SK-N-SH (cell line): ENCODE measurements at regions not wholly inside any gene's neighbourhood (a gene's known extent, or its start where the extent isn't known, plus 50 kb on each side); places are given as distances from the start of the nearest gene placed in this dataset.

Experiments
- CTCF ChIA-PET: fragments of 300-600, 350-600 bp; formaldehyde crosslinking; extraction: SDS; loops from one replicate; lab custom pipeline; 2021; lab: Yijun Ruan, JAX
- POLR2A ChIA-PET: fragments of 350-600 bp; sonication (Branson Sonifier 250); formaldehyde crosslinking; extraction: SDS; loops from one replicate; lab custom pipeline; 2020; ENCODE audit warnings: antibody characterized with exemption, inconsistent platforms; lab: Yijun Ruan, JAX
- DNase-seq: peaks from one replicate; pipeline ENCODE4 v3.0.0; 2012
- H2AFZ ChIP-seq: fragments of 200-600 bp; sonication (generic); 2 replicates; pipeline ENCODE4 v1.8.1; 2016; ENCODE audit warnings: antibody characterized with exemption, mild to moderate bottlenecking, low read depth
- H3F3A ChIP-seq: fragments of 200-600 bp; sonication (generic); replicated peaks from 2 replicates; pipeline ENCODE3; 2016; ENCODE audit warnings: antibody characterized with exemption, mild to moderate bottlenecking; ENCODE audit not compliant: insufficient read depth
- H3K27ac ChIP-seq, 2 experiments: fragments of 200-500 bp in 1 of 2; fragments of 200-600 bp in 1 of 2; sonication (Bioruptor generic) in 1 of 2; sonication (generic), shearing (Covaris generic) in 1 of 2; 2 replicates each; pipeline versions ENCODE4 v1.5.1 to v1.6.1; 2014 to 2016; ENCODE audit warnings: low read depth in 2 of 2, inconsistent platforms in 1 of 2, low read length in 1 of 2, mild to moderate bottlenecking in 1 of 2, mixed read lengths in 1 of 2
- H3K27me3 ChIP-seq: fragments of 200-600 bp; sonication (generic), shearing (Covaris generic); 2 replicates; pipeline ENCODE4 v1.6.1; 2016; ENCODE audit warnings: mixed run types; ENCODE audit not compliant: insufficient read depth
- H3K36me3 ChIP-seq, 2 experiments: fragments of 200-500 bp in 1 of 2; fragments of 200-600 bp in 1 of 2; sonication (Bioruptor generic) in 1 of 2; sonication (generic) in 1 of 2; replicated peaks in 1 of 2; 2 replicates each; pipeline versions ENCODE3 to v1.5.1; 2014 to 2016; ENCODE audit warnings: low read length in 1 of 2, mild to moderate bottlenecking in 1 of 2; ENCODE audit not compliant: insufficient read depth in 2 of 2, control insufficient read depth in 1 of 2
- H3K4me1 ChIP-seq, 2 experiments: fragments of 200-500 bp in 1 of 2; fragments of 200-600 bp in 1 of 2; sonication (Bioruptor generic) in 1 of 2; sonication (generic), shearing (Covaris generic) in 1 of 2; 2 replicates each; pipeline versions ENCODE4 v1.5.1 to v1.6.1; 2014 to 2016; ENCODE audit warnings: low read depth in 1 of 2, low read length in 1 of 2, mixed run types in 1 of 2; ENCODE audit not compliant: insufficient read depth in 2 of 2, control insufficient read depth in 1 of 2
- H3K4me2 ChIP-seq: fragments of 200-600 bp; sonication (generic), shearing (Covaris generic); 2 replicates; pipeline ENCODE4 v1.6.1; 2017; ENCODE audit warnings: mixed run types
- H3K4me3 ChIP-seq, 2 experiments: fragments of 200-500 bp in 1 of 2; fragments of 200-600 bp in 1 of 2; sonication (Bioruptor generic) in 1 of 2; sonication (generic), shearing (Covaris generic) in 1 of 2; 2 replicates each; pipeline versions ENCODE4 v1.5.1 to v1.8.1; 2014 to 2016; ENCODE audit warnings: low read depth in 2 of 2, inconsistent platforms in 1 of 2, low read length in 1 of 2, mild to moderate bottlenecking in 1 of 2, mixed read lengths in 1 of 2, moderate library complexity in 1 of 2
- H3K79me2 ChIP-seq: fragments of 200-600 bp; sonication (generic); 2 replicates; pipeline ENCODE4 v1.8.1; 2017; ENCODE audit warnings: mild to moderate bottlenecking; ENCODE audit not compliant: insufficient read depth
- H3K9ac ChIP-seq: fragments of 200-600 bp; sonication (generic); 2 replicates; pipeline ENCODE4 v1.6.1; 2017; ENCODE audit warnings: mixed run types
- H3K9me2 ChIP-seq: fragments of 200-600 bp; sonication (generic); 2 replicates; pipeline ENCODE4 v1.6.1; 2017; ENCODE audit warnings: mixed run types
- H3K9me3 ChIP-seq: fragments of 200-600 bp; sonication (generic); 2 replicates; pipeline ENCODE4 v1.6.1; 2017; ENCODE audit warnings: mixed run types, mild to moderate bottlenecking, moderate library complexity
- H4K20me1 ChIP-seq: fragments of 200-600 bp; sonication (generic); 2 replicates; pipeline ENCODE4 v1.6.1; 2017; ENCODE audit warnings: mild to moderate bottlenecking, mixed run types; ENCODE audit not compliant: insufficient read depth
- CHD2 ChIP-seq: fragments of 150-350 bp; IDR thresholded peaks from 2 replicates; pipeline ENCODE4 v1.6.1; 2018; ENCODE audit warnings: low read length; ENCODE audit not compliant: partially characterized antibody
- ELF1 ChIP-seq: IDR thresholded peaks from 2 replicates; pipeline ENCODE4 v1.4.0; 2012
- EZH2phosphoT487 ChIP-seq: fragments of 200-600 bp; sonication (generic); IDR thresholded peaks from 2 replicates; pipeline ENCODE4 v1.6.1; 2017; ENCODE audit warnings: low read depth, mixed run types, mild to moderate bottlenecking, antibody characterized with exemption, moderate library complexity, borderline replicate concordance
- FOSL2 ChIP-seq: IDR thresholded peaks from 2 replicates; pipeline ENCODE4 v1.4.0; 2012; ENCODE audit warnings: low read depth, mild to moderate bottlenecking, moderate library complexity, borderline replicate concordance
- FOXJ3 ChIP-seq: sonication (generic); formaldehyde crosslinking; IDR thresholded peaks from 2 replicates; pipeline ENCODE4 v1.5.1; 2020; ENCODE audit warnings: mild to moderate bottlenecking, missing genetic modification reagents
- FOXM1 ChIP-seq: IDR thresholded peaks from 2 replicates; pipeline ENCODE4 v1.4.0; 2012; ENCODE audit warnings: low read depth, mild to moderate bottlenecking
- GATA2 ChIP-seq: sonication (generic); formaldehyde crosslinking; IDR thresholded peaks from 2 replicates; pipeline ENCODE4 v1.5.0; 2020; ENCODE audit warnings: mild to moderate bottlenecking, missing genetic modification reagents
- MEF2A ChIP-seq: IDR thresholded peaks from 2 replicates; pipeline ENCODE4 v1.4.0; 2012; ENCODE audit warnings: low read depth, borderline replicate concordance
- MXI1 ChIP-seq: IDR thresholded peaks from 2 replicates; pipeline ENCODE4 v1.6.1; 2012; ENCODE audit warnings: mild to moderate bottlenecking, low read depth, low read length, improper control_type of control experiment
- NRF1 ChIP-seq: IDR thresholded peaks from 2 replicates; pipeline ENCODE4 v1.6.1; 2012; ENCODE audit warnings: low read depth, mild to moderate bottlenecking, low read length
- POLR2AphosphoS5 ChIP-seq: IDR thresholded peaks from 2 replicates; pipeline ENCODE4 v1.6.1; 2012; ENCODE audit warnings: low read depth, low read length
- RAD21 ChIP-seq: IDR thresholded peaks from 2 replicates; pipeline ENCODE4 v1.6.1; 2012; ENCODE audit warnings: mild to moderate bottlenecking, low read length
- RCOR1 ChIP-seq: fragments of 150-350 bp; IDR thresholded peaks from 2 replicates; pipeline ENCODE4 v1.6.1; 2017; ENCODE audit warnings: antibody characterized with exemption, low read length
- SIN3A ChIP-seq: IDR thresholded peaks from 2 replicates; pipeline ENCODE4 v1.6.1; 2012; ENCODE audit warnings: low read depth, mild to moderate bottlenecking, low read length, moderate library complexity, borderline replicate concordance
- SMC3 ChIP-seq: IDR thresholded peaks from 2 replicates; pipeline ENCODE4 v1.6.1; 2012; ENCODE audit warnings: low read depth, low read length, improper control_type of control experiment
- TAF1 ChIP-seq: IDR thresholded peaks from 2 replicates; pipeline ENCODE4 v1.6.1; 2012; ENCODE audit warnings: low read depth, mild to moderate bottlenecking, low read length, moderate library complexity, borderline replicate concordance
- TEAD4 ChIP-seq: IDR thresholded peaks from 2 replicates; pipeline ENCODE4 v1.4.0; 2012; ENCODE audit warnings: mild to moderate bottlenecking, borderline replicate concordance; ENCODE audit not compliant: insufficient read depth
- whole genome bisulfite sequencing: methylation state at CpG from one replicate; pipeline ENCODE4 v1.1.6; 2017; ENCODE audit warnings: low lambda C conversion rate; 5-methylcytosine and 5-hydroxymethylcytosine counted together
- TF ChIP-seq, protein P1 (sequence below): IDR thresholded peaks from 2 replicates; pipeline ENCODE4; 2012
- TF ChIP-seq, protein P2 (sequence below): IDR thresholded peaks from 2 replicates; pipeline ENCODE4 v1.4.0; 2012; ENCODE audit warnings: low read depth, borderline replicate concordance
- TF ChIP-seq, protein P3 (sequence below): fragments of 150-350 bp; IDR thresholded peaks from 2 replicates; pipeline ENCODE4 v1.6.1; 2016; ENCODE audit warnings: mild to moderate bottlenecking, low read depth, low read length

DNA sequence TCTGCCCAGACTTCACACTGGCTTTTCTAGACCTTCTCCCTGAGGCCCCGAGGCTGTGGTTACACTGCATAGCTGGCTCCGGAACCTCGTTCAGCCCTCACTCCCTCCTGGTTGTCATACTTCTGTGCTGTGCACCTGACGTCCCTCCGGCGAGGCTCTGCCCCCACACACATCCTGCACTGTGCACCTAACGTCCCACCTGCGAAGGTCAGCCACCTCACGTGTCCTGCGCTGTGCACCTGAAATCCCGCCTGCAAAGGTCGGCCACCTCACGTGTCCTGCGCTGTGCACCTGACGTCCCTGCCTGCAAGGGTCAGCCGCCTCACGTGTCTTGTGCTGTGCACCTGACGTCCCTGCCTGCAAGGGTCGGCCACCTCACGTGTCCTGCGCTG lies 111.0 kb upstream of the FRMD1 start:
- POLR2A ChIA-PET: no interaction called here

DNA sequence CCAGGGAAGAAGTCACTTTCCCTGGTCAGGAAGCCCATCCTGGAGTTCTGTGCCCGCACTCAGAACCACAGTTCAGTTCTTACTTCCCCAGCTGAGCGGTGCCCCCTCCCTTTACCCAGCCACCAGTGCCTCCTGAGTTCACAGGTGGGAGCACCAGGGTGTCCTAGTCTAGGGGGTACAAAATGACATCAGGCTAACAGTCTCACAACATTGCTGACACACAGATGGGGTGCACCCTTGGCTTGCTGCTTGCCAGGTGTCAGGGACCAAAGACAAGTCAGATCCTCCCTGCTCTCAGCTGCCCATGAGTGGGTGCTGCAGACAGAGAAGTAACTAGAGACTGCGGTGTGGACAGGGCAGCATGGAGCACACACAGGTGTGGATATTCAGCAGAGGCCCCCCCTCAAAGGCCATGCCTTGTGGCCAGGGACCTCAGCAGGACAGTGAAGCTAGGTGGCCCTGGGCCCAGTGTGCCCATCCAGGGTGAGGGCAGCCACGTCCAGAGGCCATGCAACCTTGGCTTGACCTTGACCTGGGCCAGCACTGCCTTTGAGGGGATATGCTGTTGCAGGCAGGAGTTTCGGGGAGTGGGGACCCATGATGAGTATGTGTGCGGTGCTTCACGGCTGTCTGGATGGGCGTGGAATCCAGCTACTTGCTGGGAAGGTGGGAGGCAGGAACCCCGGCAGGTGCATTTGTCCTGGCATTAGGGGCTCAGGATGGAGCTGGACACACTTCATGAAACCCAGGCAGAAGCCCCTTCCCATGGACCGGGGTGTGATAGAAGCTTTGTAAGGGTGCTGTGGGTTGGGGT lies 110.4 kb upstream of the FRMD1 start:
- H3K4me1 ChIP-seq: no peaks in the 10 kb centered on the region
- WGBS: 56% methylated on average over 5 of the region's 10 CpGs
- H3F3A ChIP-seq: no peaks in the 10 kb centered on the region
- H3K79me2 ChIP-seq: no peaks in the 10 kb centered on the region
- H3K27me3 ChIP-seq: no peaks in the 10 kb centered on the region
- no peak for DNase-seq
- H3K4me3 ChIP-seq: no peak overlapping the region
- no peak overlapping the region for H3K4me2 ChIP-seq
- no peaks in the 10 kb centered on the region for H3K36me3 ChIP-seq
- POLR2A ChIA-PET: no interaction called here
- no peaks in the 10 kb centered on the region for H4K20me1 ChIP-seq
- H3K9me2 ChIP-seq: no peaks in the 10 kb centered on the region
- CTCF ChIA-PET: interaction anchor here (1.0 kb wide), 1 partner anchor 172 kb away, joined by 3 read pairs; no protein-coding TSS in a partner anchor
- no peak overlapping the region for H3K9ac ChIP-seq
- H2AFZ ChIP-seq: no peak overlapping the region
- no peak overlapping the region for H3K27ac ChIP-seq
- no peak for TF ChIP-seq CHD2
- no peak for TF ChIP-seq SMC3
- TF ChIP-seq TAF1: no peak
- no peak for TF ChIP-seq FOSL2
- no peak for TF ChIP-seq FOXM1
- no peak for TF ChIP-seq RCOR1
- TF ChIP-seq, protein P1, sequence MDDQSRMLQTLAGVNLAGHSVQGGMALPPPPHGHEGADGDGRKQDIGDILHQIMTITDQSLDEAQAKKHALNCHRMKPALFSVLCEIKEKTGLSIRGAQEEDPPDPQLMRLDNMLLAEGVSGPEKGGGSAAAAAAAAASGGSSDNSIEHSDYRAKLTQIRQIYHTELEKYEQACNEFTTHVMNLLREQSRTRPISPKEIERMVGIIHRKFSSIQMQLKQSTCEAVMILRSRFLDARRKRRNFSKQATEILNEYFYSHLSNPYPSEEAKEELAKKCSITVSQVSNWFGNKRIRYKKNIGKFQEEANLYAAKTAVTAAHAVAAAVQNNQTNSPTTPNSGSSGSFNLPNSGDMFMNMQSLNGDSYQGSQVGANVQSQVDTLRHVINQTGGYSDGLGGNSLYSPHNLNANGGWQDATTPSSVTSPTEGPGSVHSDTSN: no peak
- TF ChIP-seq, protein P2, sequence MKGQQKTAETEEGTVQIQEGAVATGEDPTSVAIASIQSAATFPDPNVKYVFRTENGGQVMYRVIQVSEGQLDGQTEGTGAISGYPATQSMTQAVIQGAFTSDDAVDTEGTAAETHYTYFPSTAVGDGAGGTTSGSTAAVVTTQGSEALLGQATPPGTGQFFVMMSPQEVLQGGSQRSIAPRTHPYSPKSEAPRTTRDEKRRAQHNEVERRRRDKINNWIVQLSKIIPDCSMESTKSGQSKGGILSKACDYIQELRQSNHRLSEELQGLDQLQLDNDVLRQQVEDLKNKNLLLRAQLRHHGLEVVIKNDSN: no peak
- no peak for TF ChIP-seq FOXJ3 (CRISPR knock-in tag)
- TF ChIP-seq MEF2A: no peak
- no peak for TF ChIP-seq ELF1
- TF ChIP-seq, protein P3, sequence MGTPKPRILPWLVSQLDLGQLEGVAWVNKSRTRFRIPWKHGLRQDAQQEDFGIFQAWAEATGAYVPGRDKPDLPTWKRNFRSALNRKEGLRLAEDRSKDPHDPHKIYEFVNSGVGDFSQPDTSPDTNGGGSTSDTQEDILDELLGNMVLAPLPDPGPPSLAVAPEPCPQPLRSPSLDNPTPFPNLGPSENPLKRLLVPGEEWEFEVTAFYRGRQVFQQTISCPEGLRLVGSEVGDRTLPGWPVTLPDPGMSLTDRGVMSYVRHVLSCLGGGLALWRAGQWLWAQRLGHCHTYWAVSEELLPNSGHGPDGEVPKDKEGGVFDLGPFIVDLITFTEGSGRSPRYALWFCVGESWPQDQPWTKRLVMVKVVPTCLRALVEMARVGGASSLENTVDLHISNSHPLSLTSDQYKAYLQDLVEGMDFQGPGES: no peak
- no peak for TF ChIP-seq GATA2
- TF ChIP-seq EZH2phosphoT487: no peak
- no peaks in the 10 kb centered on the region for H3K9me3 ChIP-seq

More for the DNA sequence above, 111.0 kb upstream of the FRMD1 start:
- Histone ChIP-seq H3F3A (no peaks in the 10 kb centered on the region), H3K4me2 (no peak overlapping the region), H2AFZ (no peak overlapping the region), H4K20me1 (no peaks in the 10 kb centered on the region), H3K27ac (no peak overlapping the region), H3K9ac (no peak overlapping the region), H3K4me3 (no peak overlapping the region), H3K4me1 (no peaks in the 10 kb centered on the region), H3K27me3 (no peaks in the 10 kb centered on the region), H3K36me3 (no peaks in the 10 kb centered on the region), H3K9me3 (no peaks in the 10 kb centered on the region), H3K9me2 (no peaks in the 10 kb centered on the region), H3K79me2 (no peaks in the 10 kb centered on the region)
- CTCF ChIA-PET: no interaction called here
- TF ChIP-seq TEAD4 (no peak), SIN3A (no peak), POLR2AphosphoS5 (no peak), FOXM1 (no peak), RAD21 (no peak), MEF2A (no peak), NRF1 (no peak), MXI1 (no peak), FOSL2 (no peak)
- TF ChIP-seq, protein P2: no peak
- TF ChIP-seq, protein P3: no peak
- no peak for DNase-seq
- 76% methylated on average over 17 of the region's 21 CpGs for WGBS
